T-helper 1 cell (primary cell): ENCODE measurements at regions not wholly inside any gene's neighbourhood (a gene's known extent, or its start where the extent isn't known, plus 50 kb on each side); places are given as distances from the start of the nearest gene placed in this dataset.

Experiments used
- DNase-seq, 5 donors: peaks; one replicate each; pipeline ENCODE4 v3.0.0-alpha.2; 2012 to 2020

GRCh38 chr1:11338284-11338924 is 65.4 kb downstream of the UBIAD1 start:
- no peak for DNase-seq

GRCh38 chr1:11339346-11340232 is 66.6 kb downstream of the UBIAD1 start:
- DNase-seq: no peak

- DNase-seq: no peak
Measured at GRCh38 chr1:11340233-11340632, 67.2 kb downstream of the UBIAD1 start.

GRCh38 chr1:11341901-11342552 is 69.0 kb downstream of the UBIAD1 start:
- no peak for DNase-seq

- no peak for DNase-seq
Measured at GRCh38 chr1:11342621-11343032, 69.6 kb downstream of the UBIAD1 start.

- DNase-seq: no peak
Measured at GRCh38 chr1:11345971-11346715, 73.1 kb downstream of the UBIAD1 start.

- DNase-seq: no peak
Measured at GRCh38 chr1:11350265-11350664, 77.3 kb downstream of the UBIAD1 start.

- DNase-seq: no peak
Measured at GRCh38 chr1:11352058-11352715, 79.2 kb downstream of the UBIAD1 start.

GRCh38 chr1:11352816-11353799 is 80.1 kb downstream of the UBIAD1 start:
- no peak for DNase-seq

- DNase-seq: no peak
Measured at GRCh38 chr1:11354893-11355553, 82.0 kb downstream of the UBIAD1 start.

GRCh38 chr1:11355559-11356475 is 82.8 kb downstream of the UBIAD1 start:
- DNase-seq: no peak

- no peak for DNase-seq
Measured at GRCh38 chr1:11357276-11357675, 84.3 kb downstream of the UBIAD1 start.

- no peak for DNase-seq
Measured at GRCh38 chr1:11358984-11359383, 86.0 kb downstream of the UBIAD1 start.

GRCh38 chr1:11362547-11363021 is 89.6 kb downstream of the UBIAD1 start:
- DNase-seq: no peak

- peak in 1 of 5 donors; percentile 19 for DNase-seq
Measured at GRCh38 chr1:11364170-11364569, 91.2 kb downstream of the UBIAD1 start.

GRCh38 chr1:11365744-11366387 is 92.9 kb downstream of the UBIAD1 start:
- DNase-seq: no peak

GRCh38 chr1:11373029-11373894 is 100.3 kb downstream of the UBIAD1 start:
- DNase-seq: no peak
